GM18870 (cell line): ENCODE measurements at regions not wholly inside any gene's neighbourhood (a gene's known extent, or its start where the extent isn't known, plus 50 kb on each side); places are given as distances from the start of the nearest gene placed in this dataset.
"Not testable (repeated sequence)": the region's sequence is repeated elsewhere in the genome, so short reads cannot be mapped to it uniquely, and the experiment has no call there.

Source experiments
- ATAC-seq: cut with Tn5 transposase; IDR thresholded peaks from one replicate; pipeline ENCODE4 v1.9.1; 2021; ENCODE audit warnings: moderate library complexity; ENCODE audit not compliant: unreplicated experiment

GRCh38 chr2:7420530-7420929, 503.3 kb downstream of the RNF144A start:
- no peak for ATAC-seq

- ATAC-seq = no peak
These were observed 507.3 kb downstream of the RNF144A start for GRCh38 chr2:7424481-7424880.

GRCh38 chr2:7427293-7428060, 510.3 kb downstream of the RNF144A start:
- no peak for ATAC-seq

DNA sequence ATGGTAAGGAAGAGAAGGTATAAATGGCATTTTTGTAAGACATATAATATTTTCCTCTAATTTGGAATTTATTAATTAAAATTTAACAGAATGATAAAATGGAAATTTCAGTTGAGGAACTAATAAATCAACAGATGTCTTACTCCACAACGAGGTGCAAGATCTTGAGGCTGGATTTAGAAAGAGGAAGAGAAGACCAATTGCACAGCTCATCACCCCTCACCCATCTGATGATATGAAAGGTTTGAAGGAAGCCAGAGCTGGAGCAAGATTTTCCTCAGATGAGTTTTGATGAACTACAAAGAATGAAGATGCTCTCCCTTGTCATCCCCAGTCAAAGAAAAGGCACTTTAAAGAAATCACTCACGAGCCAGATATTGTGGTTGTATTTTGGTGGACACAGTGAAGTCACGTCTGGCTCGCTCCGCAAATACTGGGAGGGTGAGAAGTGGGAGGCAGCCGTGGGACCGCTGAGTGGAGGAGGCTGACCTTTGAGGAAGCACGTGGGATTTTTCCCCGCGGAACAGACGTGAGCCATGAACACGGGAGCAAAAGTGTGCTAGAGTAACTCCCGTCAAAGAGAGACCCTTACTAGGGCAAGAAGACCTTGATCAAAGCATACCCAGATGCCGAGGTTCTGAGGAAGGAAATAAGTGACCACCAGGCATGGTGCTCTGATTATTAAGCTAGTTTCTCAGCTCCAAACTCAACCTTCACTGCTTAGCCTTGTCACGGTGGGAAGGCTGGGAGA, 511.4 kb downstream of the RNF144A start:
- no peak for ATAC-seq

- no peak for ATAC-seq
These were observed 512.5 kb downstream of the RNF144A start for GRCh38 chr2:7429733-7430132.

GRCh38 chr2:7430421-7430868, 513.2 kb downstream of the RNF144A start:
- ATAC-seq = no peak

- ATAC-seq = peak; percentile 47
These were observed 513.8 kb downstream of the RNF144A start for GRCh38 chr2:7430869-7431641.

GRCh38 chr2:7432436-7432835, 515.2 kb downstream of the RNF144A start:
- no peak for ATAC-seq

DNA sequence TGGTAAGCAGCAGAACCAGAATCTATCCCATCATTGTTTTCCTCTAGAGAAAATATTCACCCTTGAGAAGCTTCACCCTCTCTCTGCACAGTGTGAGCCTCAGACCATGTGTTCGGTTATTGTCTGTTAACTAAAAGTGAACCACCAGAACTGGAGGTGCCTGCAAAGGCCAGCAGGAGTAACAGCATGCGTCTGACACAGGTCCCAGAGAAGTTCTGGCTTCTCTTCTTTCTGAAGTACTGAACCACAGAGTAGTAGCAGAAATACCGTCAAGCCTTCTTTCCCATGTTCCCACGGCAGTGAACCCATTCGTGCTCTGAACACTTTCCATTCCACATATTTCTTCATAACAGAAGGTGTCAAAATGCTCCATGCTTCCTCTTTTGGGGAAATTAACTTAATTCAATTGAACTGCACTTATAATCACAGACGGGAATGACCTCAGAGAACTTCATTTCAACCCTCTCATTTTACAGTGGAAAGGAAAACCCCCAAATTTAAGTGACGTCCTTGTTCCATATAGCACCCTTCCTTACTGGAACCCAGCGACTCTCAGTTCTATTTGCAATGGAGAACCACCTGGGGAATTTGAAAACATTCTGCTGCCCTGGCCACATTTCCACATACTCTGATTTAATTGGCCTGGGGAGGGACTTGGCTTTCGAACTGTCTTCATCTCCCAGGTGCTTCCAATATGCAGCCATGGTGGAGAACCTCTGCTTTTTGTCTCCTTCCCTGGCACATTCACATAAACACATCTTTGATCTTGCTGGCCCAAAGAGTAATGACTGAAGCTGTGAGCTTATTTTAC, 519.1 kb downstream of the RNF144A start:
- ATAC-seq = no peak

DNA sequence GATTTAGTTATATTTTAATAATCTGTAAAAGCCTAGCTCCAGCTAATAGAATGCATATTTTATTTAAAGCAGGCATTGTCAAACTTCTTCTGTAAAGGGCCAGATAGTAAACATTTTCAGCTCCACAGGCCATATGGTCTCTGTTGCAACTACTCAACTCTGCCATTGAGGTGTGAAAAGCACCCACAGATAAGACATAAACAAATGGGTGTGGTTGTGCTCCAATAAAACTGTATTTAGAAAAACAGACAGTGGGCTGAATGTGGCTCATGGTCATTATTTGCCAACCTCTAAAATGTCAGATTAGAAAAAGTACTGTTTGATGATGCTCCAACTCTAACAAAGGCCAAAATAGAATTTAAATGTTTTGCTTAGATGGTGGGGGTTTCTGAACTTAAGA, 519.9 kb downstream of the RNF144A start:
- no peak for ATAC-seq

DNA sequence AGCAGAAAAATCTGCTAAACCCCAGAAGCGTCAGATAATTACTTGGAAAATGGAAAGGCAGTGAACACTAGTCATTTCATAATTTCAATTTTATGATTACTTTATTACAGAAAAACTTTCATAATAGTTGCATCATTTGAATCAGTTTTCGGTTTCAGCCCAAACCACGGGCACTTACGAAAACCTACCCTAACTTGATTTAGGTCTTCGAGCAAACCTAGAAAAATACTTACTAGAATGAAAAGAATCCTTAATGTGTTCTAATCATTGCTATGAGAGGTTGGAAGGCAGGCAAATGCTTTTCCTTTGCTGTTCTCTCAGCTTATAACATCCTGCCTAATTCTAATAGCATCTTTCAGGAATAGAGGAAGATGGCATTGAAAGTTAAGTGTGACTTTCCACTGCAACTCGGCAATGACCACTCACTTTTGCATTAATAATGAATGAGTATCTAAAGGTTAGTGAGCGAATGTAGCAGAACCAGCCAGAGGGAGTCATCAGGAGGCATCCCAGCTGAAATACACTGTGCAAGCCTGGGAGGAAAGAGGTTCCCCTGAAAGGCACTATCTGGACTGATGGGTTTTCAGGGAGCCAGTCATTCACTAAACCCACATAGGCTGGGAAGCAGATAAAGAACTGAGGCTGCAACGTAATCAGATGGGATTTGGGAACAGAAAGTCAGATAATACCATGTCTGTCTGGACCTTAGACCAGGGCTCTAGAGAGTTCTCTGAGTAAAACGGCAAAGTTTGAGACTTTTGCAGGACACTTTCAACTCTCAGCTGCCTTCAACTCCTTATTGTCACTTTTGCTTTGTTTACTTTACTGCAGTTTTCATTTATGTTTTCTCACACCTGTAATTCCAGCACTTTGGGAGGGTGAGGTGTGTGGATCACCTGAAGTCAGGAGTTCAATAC, 520.8 kb downstream of the RNF144A start:
- ATAC-seq = no peak

DNA sequence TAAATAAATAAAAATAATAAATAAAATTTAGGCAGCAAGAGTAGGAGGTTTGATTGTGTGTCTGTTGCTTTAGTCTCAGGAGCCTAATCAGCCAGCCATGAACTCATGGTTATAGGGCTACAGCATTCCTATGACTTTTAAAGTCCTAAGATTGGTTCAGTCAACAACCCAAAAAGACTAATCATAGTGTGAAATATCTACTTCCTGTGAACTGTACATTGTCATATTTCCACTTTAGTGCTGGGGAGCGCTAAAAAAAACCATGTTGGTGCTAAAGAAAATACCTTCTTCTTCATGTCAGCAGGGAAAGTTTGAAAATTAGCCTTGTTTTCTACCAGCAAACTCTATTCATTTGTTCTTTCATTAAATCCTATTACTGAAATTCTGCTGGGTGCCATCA, 521.6 kb downstream of the RNF144A start:
- ATAC-seq = no peak

DNA sequence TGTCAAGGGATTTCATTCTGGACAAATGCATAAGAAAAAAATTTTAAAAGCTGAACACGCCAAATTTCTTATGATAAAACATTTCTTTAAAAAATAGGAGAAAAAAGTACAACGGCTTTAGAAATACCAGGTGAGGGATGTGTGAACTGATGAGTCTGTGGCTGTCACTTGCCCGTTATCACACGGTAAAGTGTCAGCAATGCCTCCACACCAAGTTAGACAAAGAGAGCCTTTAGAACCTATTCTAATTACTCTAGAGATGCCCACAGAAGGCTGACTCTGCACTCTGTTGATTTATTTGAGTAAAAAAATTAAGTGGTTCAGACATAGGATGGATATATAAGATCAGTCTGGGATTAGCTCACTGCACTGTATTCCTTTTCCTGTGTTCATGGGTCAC, 523.8 kb downstream of the RNF144A start:
- ATAC-seq = no peak

DNA sequence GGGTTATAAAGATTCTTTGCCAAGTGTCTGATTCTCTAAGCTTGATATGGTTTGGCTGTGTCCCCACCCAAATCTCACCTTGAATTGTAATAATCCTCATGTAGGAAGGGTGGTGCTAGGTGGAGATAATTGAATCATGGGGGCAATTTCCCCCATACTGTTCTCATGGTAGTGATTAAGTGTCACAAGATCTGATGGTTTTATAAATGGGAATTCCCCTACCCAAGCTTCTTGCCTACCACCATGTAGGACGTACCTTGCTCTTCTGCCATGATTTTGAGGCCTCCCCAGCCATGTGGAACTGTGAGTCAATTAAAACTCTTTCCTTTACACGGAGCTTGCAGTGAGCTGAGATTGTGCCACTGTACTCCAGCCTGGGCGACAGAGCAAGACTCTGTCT, 524.6 kb downstream of the RNF144A start:
- ATAC-seq = not testable (repeated sequence)

DNA sequence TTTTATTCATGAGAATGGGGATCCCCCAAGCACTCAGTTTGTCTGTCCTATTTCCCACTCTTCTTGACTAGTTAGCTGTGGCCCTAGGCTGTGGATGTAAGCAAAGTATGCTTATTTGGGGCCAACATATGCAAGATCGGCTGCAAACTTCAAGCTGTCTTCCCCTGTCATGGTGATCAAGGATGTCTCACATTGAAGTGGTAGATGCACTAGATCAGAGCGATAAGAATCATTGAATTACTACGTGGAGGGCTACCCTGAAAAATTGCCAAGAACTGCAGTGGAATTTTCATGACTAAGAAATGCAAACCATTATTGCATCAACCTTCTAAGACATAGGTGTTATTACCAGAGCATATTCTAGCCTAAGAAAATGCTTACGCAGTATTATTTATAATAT, 527.4 kb downstream of the RNF144A start:
- no peak for ATAC-seq

GRCh38 chr2:7448578-7449264, 531.5 kb downstream of the RNF144A start:
- no peak for ATAC-seq

- ATAC-seq = no peak
These were observed 532.1 kb downstream of the RNF144A start for GRCh38 chr2:7449298-7449697.

DNA sequence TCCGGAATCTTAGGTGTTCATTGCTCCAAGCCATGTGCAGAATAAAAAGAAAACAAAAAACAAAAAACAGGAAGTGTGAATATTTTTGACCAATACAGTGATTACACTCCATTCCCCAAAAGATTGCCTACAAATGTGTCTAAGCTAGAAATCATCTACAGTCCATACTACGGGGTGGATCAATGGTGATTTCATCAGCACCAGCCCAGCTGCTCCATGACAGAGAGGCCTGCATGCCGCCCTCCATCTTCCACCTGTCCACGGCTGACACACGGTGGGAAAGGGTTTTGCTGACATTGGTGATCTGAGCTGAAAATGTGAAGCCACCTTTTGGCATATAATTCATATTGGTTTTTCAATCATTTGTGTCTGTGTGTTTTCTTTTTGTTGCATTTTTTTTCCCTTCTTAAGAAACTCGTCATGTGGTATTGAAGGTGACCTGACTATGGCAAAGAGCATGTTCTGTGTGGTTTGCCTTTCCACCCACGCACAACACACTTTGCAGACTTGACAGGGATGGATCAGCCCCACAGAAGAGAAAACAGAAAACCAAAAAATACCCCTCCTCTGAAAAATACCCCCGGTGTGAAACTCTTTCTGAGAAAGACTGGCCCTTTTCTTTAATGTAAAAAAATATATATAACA, 533.1 kb downstream of the RNF144A start:
- no peak for ATAC-seq

DNA sequence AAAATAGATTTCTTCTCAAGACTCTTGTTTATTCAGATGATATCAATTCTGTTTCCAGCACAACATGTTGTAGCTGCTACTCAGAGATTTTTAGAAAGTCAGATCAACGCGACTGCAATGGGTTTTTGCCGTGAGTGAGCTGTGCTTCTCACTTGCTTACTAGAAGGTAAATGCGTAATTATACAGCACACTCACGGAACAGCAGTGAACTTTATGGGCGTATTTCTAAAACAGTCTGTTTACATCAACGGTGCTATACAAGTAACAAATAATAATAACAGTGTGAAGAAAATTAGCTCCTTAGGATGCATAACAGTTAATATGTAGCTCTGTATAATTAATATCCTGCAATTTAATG, 533.6 kb downstream of the RNF144A start:
- ATAC-seq = no peak
